GM18505 (cell line): ENCODE measurements at regions not wholly inside any gene's neighbourhood (a gene's known extent, or its start where the extent isn't known, plus 50 kb on each side); places are given as distances from the start of the nearest gene placed in this dataset.
"Not testable (repeated sequence)": the region's sequence is repeated elsewhere in the genome, so short reads cannot be mapped to it uniquely, and the experiment has no call there.

Experiments
- ATAC-seq: cut with Tn5 transposase; IDR thresholded peaks from one replicate; pipeline ENCODE4 v1.9.1; 2021; ENCODE audit not compliant: unreplicated experiment
- POLR2A ChIP-seq: IDR thresholded peaks from 4 replicates; pipeline ENCODE4 v1.6.1; 2011; ENCODE audit warnings: borderline replicate concordance; ENCODE audit not compliant: insufficient read depth, insufficient read length; ENCODE audit errors: extremely low read depth

DNA sequence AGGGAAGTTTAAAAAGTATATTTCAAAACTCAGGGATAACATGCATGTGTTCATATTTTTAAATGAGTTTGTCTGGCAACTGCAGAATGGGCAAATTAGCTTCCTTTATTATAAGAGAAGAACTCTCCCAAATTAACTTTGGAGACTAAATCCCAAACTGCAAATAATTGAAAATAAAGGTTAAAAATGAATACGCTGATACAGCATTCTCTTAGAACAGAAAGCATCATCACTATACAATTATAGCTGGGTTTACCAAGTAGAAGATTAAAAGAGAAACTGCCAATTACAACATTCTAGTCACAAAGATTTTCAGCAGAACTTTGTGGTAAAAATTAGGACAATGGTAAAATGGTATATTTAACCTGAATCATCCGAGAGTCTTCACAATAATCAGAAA is 73.3 kb downstream of the OLFM4 start:
- no peak for ATAC-seq
- TF ChIP-seq POLR2A, result no peak

DNA sequence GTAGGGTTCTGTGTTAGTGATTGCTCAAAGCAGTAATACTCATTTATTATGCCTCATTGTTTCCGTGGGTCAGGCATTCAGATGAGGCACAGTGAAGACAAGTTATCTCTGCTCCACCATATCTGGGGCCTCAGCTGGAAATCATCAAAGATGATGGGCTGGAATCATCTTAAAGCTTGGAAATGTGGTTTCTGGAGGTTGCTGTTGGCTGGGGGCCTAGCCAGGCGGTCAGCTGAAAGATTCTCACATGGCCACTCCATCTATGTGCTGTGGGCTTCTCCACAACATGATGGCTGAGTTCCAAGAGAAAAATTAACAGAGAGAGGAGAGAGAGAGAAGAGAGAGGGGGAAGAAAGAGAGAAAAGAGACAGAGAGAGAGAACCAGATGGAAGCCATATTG is 75.5 kb downstream of the OLFM4 start:
- TF ChIP-seq POLR2A, result no peak
- ATAC-seq, result no peak

DNA sequence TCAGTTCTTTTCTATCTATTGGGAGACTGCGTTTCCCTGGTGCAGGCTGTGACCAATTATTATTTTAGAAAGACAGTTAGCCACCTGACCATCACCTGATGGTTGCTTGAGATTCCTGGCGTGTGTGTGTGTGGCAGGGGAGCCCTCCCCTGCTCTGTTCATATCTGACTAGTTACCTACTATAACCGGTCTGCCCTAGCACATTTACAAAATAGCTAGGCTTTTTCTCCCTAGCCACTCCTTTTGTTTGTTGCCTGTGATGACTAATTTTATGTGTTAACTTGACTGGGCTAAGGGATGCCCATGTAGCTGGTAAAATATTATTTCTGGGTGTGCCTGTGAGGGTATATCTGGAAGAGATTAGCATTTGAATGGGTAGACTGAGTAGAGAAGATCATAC is 76.9 kb downstream of the OLFM4 start:
- ATAC-seq, result no peak
- TF ChIP-seq POLR2A, result no peak

DNA sequence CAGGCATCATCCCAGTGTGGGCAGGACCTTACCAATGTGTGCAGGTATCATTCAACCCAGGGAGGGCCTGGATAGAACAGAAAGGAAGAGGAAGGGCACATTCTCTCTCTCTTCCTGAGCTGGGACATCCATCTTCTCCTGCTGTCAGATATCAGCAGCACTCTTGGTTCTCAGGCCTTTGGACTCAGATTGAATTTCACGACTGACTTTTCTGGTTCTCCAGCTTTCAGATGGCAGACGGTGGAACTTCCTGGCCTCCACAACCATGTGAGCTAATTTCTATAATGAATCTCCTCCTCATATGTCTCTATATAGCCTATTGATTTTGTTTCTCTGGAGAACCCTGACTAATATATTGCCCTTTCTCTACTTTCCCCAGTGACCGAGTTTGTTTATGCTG is 77.3 kb downstream of the OLFM4 start:
- TF ChIP-seq POLR2A, result no peak
- no peak for ATAC-seq

DNA sequence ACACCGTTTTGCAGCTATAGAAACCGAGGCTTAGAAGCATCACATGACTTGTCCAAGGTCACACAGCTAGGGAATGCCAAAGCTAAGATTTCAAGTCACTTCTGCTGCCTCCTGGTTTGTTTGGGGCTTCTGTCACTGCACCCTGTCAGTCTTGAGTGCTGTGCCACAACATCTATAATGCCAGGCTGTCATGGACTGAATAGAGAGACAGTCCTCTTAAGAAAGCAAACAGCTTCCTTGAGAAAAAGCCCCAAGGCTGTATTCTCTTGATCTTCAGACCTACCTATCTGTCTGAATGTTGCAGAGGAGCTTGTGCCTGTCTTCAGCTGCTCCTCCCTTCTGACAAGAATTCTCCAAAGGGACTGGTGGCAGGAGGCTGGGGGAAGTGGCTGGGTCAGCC is 81.6 kb downstream of the OLFM4 start:
- no peak for TF ChIP-seq POLR2A
- no peak for ATAC-seq

DNA sequence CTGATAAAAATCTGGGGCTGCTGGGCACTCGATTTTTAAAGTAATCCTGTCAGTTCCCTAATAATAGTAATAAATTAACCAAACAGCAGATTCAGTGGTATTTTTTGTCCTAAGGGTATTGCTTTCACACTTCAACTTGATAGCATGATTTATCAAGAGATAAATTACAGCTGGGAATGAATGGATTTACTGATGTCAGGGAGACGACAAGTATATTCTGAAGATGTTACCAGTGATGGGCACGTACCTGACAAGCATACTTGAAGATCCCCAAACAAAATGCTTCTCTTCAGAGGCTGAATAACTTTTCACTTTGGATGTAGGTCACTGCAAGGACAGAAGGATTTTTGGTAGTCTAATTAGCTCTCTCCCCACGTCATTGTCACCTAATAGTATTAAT is 82.0 kb downstream of the OLFM4 start:
- TF ChIP-seq POLR2A, result no peak
- no peak for ATAC-seq

DNA sequence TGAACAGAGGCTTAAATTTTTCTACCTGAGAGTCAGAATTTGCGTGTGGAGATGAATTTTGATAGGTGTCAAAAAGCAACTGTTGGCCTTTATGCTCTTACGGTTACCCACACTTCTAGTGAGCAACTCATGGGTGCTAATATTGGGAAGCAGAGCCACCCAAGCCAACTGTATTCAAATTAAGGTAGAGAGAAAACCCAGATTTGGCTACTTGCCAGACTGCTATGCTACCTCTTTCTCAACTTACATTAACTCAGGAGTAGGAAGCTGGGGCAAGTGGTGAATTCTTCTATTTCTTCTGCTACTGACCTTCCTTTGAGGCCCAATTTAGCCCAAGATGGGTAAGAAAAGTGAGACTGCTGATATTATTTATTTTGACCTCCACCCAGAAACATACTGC is 83.9 kb downstream of the OLFM4 start:
- no peak for ATAC-seq
- TF ChIP-seq POLR2A, result no peak

DNA sequence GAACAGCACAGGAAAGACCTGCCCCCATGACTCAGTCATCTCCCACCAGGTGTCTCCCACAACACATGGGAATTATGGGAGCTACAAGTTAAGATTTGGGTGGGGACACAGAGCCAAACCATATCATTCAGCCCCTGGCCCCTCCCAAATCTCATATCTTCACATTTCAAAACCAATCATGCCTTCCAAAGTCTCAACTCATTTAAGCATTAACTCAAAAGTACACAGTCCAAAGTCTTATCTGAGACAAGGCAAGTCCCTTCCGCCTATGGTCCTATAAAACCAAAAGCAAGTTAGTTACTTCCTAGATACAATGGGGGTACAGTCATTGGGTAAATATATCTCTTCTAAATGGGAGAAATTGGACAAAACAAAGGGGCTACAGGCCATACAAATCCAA is 88.4 kb downstream of the OLFM4 start:
- not testable (repeated sequence) for ATAC-seq

DNA sequence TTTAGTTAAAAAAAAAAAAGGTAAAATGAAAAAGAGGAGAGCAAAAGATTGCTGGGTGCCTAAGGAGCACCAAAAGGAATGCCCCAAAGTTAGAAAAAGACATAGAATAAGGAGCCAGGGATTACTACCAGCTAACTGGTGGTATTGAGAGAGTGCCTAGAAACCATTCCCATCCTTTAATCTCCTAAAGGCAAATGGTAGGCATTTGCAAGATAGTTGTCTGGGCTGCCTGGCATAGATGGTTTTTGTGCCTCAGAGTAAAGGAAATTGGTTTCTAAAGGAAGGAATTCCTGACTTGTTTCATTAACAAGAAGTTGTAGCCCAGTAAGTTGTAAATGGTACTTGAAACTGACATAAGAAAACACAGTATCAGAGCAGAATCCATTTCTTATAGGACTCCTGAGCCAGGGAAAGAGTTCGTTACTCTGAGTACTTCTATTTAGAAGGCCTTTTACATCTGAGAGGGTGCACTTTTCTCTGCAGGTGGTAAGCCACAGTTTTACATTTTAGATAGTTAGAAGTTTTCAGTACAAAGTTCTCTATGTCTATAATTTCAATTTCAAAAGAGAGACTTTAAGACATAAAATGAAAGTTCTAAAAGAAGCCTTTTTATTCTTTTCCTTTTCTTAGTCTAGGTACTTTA is 92.6 kb downstream of the OLFM4 start:
- no peak for ATAC-seq
- TF ChIP-seq POLR2A, result no peak

DNA sequence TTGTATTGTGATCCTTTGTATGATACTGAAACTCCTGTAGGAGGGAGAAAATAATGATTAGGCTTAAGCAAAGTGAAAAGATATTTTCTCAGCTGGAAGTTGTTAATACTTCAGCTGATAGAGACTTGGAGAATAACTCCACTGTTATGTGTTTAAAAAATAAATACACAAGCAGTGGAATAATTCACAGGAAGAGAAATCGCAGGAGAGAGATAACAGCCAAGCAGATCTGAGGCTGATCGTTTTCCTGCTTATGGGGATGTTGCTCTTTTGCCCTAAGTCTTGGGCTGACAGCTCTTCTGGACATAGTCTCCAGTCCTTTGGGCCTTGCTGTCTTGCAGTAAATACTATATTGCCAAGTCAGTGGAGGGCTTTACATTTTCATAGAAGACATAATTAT is 93.3 kb downstream of the OLFM4 start:
- TF ChIP-seq POLR2A, result no peak
- no peak for ATAC-seq

DNA sequence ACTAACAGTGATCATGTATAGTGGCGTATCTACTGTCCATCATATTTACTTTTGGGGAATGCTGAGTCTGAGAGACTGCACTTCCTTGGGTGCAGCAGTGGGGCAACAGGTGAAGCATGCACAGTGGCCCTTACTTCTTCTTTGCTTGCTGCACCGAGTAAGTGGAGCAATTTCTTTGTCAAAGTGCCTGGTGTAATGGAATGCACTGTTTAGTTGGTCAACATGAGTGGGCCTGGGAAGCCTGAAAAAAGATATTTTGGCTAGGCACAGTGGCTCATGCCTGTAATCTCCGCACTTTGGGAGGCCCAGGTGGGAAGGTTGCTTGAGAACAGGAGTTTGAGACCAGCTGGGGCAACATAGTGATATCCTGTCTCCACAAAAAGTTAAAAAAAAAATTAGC is 94.9 kb downstream of the OLFM4 start:
- no peak for TF ChIP-seq POLR2A
- ATAC-seq, result no peak

DNA sequence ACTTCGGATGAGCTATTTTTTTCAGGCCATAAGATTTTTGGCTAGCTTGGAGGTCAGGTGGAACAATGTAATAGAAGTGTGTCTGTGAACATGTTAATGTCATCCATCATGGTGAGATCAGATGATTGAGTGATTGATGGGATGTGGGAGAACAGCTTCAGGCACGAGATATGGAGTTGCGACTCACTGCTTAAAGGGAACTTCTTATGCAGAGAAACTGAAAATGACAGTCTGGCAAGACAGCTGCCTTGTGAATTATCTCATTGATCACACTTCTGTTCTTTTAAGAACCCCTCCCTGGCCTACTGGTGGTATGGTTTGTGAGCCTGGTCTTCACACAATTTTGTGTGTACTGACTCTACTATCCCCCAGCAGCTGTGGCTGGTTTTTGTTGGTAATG is 96.0 kb downstream of the OLFM4 start:
- no peak for TF ChIP-seq POLR2A
- ATAC-seq, result no peak

DNA sequence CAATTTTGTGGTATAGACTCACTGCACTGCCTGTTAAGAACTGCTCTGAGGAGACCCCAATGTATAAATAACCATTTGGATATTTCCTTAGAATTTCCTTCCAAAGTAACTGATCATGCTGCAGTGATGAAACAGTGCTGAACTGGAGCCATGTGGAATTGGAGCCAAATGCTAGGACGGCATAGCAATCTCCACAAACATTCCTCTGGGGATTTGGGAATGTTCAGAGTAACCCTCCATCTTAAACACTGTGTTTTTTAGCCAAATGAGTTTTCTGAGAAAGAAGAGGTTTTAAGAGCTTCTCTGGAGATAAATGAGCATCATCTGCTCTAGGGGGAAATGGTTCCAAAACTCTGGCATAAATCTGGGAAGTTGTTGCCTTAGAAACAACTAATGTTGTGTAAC is 98.2 kb downstream of the OLFM4 start:
- no peak for TF ChIP-seq POLR2A
- no peak for ATAC-seq

DNA sequence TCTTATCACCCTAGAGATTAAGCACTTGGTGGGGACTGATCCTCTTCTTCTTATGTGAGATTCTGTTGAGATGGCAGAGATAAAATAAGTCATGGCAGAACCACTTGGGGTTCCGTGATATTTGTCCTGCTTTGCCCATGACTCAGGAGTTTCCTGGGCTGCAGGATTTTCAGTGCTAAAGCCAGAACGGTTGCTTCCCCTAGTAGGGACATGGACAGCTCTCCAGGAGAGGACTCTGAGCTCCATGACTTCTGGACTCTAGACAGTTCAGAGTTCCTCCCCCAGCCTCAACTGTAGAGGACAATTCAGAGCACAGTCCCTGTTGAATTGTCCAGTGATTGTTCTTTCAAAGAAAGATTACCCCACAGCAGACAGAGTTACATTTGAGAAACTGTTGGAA is 98.8 kb downstream of the OLFM4 start:
- ATAC-seq, result no peak
- no peak for TF ChIP-seq POLR2A

DNA sequence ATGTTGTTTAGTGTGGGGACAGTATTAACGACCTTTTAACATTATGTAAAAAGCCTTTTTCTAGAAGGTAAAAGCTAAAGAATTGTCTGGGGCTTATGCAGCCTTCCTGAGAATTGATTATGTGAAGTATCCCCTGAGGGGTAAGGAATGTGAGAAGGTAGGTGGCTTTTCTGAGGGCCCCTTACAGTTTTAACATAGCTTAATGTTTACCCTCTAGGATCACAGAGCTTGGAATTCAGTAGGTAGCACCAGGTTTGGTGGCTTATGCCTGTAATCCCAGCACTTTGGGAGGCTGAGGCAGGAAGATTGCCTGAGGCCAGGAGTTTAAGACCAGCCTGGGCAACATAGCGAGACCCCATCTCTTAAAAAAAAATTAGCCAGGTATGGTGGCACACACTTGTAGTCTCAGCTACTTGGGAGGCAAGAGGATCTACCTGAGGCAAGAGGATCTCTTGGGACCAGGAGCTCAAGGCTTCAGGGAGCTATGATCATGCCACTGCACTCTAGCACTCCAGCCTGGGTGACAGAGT is 101.3 kb downstream of the OLFM4 start:
- TF ChIP-seq POLR2A, result no peak
- no peak for ATAC-seq
